HEK293 (cell line): ENCODE measurements at regions not wholly inside any gene's neighbourhood (a gene's known extent, or its start where the extent isn't known, plus 50 kb on each side); places are given as distances from the start of the nearest gene placed in this dataset.

Experiments used
- CTCF ChIA-PET: fragments of 350-600 bp; formaldehyde crosslinking; extraction: SDS; loops from one replicate; lab custom pipeline; 2021; ENCODE audit warnings: antibody characterized with exemption; lab: Yijun Ruan, JAX
- POLR2A ChIA-PET: fragments of 300-600 bp; formaldehyde crosslinking; extraction: SDS; loops from one replicate; lab custom pipeline; 2020; ENCODE audit warnings: antibody characterized with exemption, inconsistent platforms; lab: Yijun Ruan, JAX
- H3K27ac ChIP-seq: fragments of 200-500 bp; sonication (Bioruptor generic); 2 replicates; pipeline ENCODE4 v1.5.1; 2014; ENCODE audit warnings: low read depth, low read length, control low read depth, inconsistent platforms; ENCODE audit errors: extremely low read depth
- H3K36me3 ChIP-seq, 2 experiments: fragments of 200-500 bp in 1 of 2; sonication (Bioruptor generic) in 1 of 2; 1 replicate in 1 of 2; 2 replicates in 1 of 2; pipeline ENCODE4 v1.5.1; 2014 to 2017; ENCODE audit warnings: inconsistent platforms in 2 of 2, low read length in 2 of 2; ENCODE audit not compliant: control insufficient read depth in 2 of 2, insufficient read depth in 1 of 2
- H3K4me1 ChIP-seq: fragments of 200-500 bp; sonication (Bioruptor generic); 2 replicates; pipeline ENCODE4 v1.5.1; 2014; ENCODE audit warnings: mild to moderate bottlenecking, low read length, inconsistent platforms; ENCODE audit not compliant: control insufficient read depth, insufficient read depth
- H3K4me3 ChIP-seq: 2 replicates; pipeline ENCODE4 v1.5.1; 2011; ENCODE audit warnings: low read depth, mild to moderate bottlenecking, control low read depth, low read length, moderate library complexity
- H3K9me3 ChIP-seq: fragments of 200-500 bp; sonication (Bioruptor generic); 2 replicates; pipeline ENCODE4 v1.5.1; 2014; ENCODE audit warnings: low read depth, low read length, inconsistent platforms; ENCODE audit not compliant: control insufficient read depth, insufficient read depth
- HIC1 ChIP-seq: fragments of 450-650 bp; formaldehyde crosslinking; IDR thresholded peaks from 2 replicates; pipeline ENCODE4 v1.5.1; 2016; ENCODE audit warnings: missing biosample characterization, missing genetic modification characterization
- HOXD13 ChIP-seq: sonication (generic); formaldehyde crosslinking; IDR thresholded peaks from 2 replicates; pipeline ENCODE4 v1.8.0; 2022; ENCODE audit warnings: missing genetic modification reagents, borderline replicate concordance
- MEIS1 ChIP-seq: sonication (generic); formaldehyde crosslinking; IDR thresholded peaks from 2 replicates; pipeline ENCODE4 v1.8.1; 2022; ENCODE audit warnings: missing genetic modification reagents, mild to moderate bottlenecking, borderline replicate concordance
- OSR2 ChIP-seq: fragments of 450-650 bp; formaldehyde crosslinking; IDR thresholded peaks from 2 replicates; pipeline ENCODE4 v1.5.1; 2016; ENCODE audit warnings: missing biosample characterization, missing genetic modification characterization
- REST ChIP-seq: fragments of 450-650 bp; formaldehyde crosslinking; IDR thresholded peaks from 2 replicates; pipeline ENCODE4 v1.5.1; 2016; ENCODE audit warnings: missing biosample characterization, missing genetic modification characterization
- ZBTB11 ChIP-seq: fragments of 450-650 bp; formaldehyde crosslinking; conservative IDR thresholded peaks from 2 replicates; pipeline ENCODE4 v1.5.1; 2016; ENCODE audit warnings: low read depth, missing biosample characterization, missing genetic modification characterization
- ZBTB17 ChIP-seq: fragments of 450-650 bp; formaldehyde crosslinking; IDR thresholded peaks from 2 replicates; pipeline ENCODE4 v1.5.1; 2016; ENCODE audit warnings: missing biosample characterization, missing genetic modification characterization
- ZNF132 ChIP-seq: fragments of 450-650 bp; formaldehyde crosslinking; IDR thresholded peaks from 2 replicates; pipeline ENCODE4 v1.5.1; 2017; ENCODE audit warnings: missing biosample characterization, missing genetic modification characterization, borderline replicate concordance
- ZNF157 ChIP-seq: fragments of 450-650 bp; formaldehyde crosslinking; IDR thresholded peaks from 2 replicates; pipeline ENCODE4 v1.5.1; 2016; ENCODE audit warnings: missing biosample characterization, missing genetic modification characterization
- ZNF23 ChIP-seq: fragments of 450-650 bp; formaldehyde crosslinking; IDR thresholded peaks from 2 replicates; pipeline ENCODE4 v1.5.1; 2016; ENCODE audit warnings: missing biosample characterization, missing genetic modification characterization, borderline replicate concordance
- ZNF302 ChIP-seq: fragments of 450-650 bp; formaldehyde crosslinking; IDR thresholded peaks from 2 replicates; pipeline ENCODE4 v1.5.1; 2016; ENCODE audit warnings: missing biosample characterization, missing genetic modification characterization, low read depth
- ZNF426 ChIP-seq: fragments of 450-650 bp; formaldehyde crosslinking; IDR thresholded peaks from 2 replicates; pipeline ENCODE4 v1.5.1; 2017; ENCODE audit warnings: missing biosample characterization, missing genetic modification characterization, mild to moderate bottlenecking, inconsistent platforms, moderate library complexity
- ZNF544 ChIP-seq: fragments of 450-650 bp; formaldehyde crosslinking; IDR thresholded peaks from 2 replicates; pipeline ENCODE4 v1.5.0; 2017; ENCODE audit warnings: missing biosample characterization, missing genetic modification characterization
- ZNF621 ChIP-seq: fragments of 450-650 bp; formaldehyde crosslinking; IDR thresholded peaks from 2 replicates; pipeline ENCODE4 v1.5.1; 2017; ENCODE audit warnings: missing biosample characterization, missing genetic modification characterization
- ZNF776 ChIP-seq: fragments of 450-650 bp; formaldehyde crosslinking; IDR thresholded peaks from 2 replicates; pipeline ENCODE4 v1.5.0; 2017; ENCODE audit warnings: missing biosample characterization, missing genetic modification characterization, borderline replicate concordance
- ZSCAN30 ChIP-seq: fragments of 450-650 bp; IDR thresholded peaks from 2 replicates; pipeline ENCODE4 v1.5.1; 2018; ENCODE audit warnings: missing biosample characterization, mild to moderate bottlenecking, missing genetic modification characterization, moderate library complexity
- ZXDB ChIP-seq: fragments of 450-650 bp; formaldehyde crosslinking; IDR thresholded peaks from 2 replicates; pipeline ENCODE4 v1.5.1; 2016; ENCODE audit warnings: missing biosample characterization, missing genetic modification characterization
- TF ChIP-seq, protein P1 (sequence below): fragments of 450-650 bp; formaldehyde crosslinking; IDR thresholded peaks from 2 replicates; pipeline ENCODE4 v1.5.1; 2016; ENCODE audit warnings: missing biosample characterization, missing genetic modification characterization
- TF ChIP-seq, protein P2 (sequence below): fragments of 450-650 bp; formaldehyde crosslinking; IDR thresholded peaks from 2 replicates; pipeline ENCODE4; 2016; ENCODE audit warnings: missing biosample characterization, missing genetic modification characterization

DNA sequence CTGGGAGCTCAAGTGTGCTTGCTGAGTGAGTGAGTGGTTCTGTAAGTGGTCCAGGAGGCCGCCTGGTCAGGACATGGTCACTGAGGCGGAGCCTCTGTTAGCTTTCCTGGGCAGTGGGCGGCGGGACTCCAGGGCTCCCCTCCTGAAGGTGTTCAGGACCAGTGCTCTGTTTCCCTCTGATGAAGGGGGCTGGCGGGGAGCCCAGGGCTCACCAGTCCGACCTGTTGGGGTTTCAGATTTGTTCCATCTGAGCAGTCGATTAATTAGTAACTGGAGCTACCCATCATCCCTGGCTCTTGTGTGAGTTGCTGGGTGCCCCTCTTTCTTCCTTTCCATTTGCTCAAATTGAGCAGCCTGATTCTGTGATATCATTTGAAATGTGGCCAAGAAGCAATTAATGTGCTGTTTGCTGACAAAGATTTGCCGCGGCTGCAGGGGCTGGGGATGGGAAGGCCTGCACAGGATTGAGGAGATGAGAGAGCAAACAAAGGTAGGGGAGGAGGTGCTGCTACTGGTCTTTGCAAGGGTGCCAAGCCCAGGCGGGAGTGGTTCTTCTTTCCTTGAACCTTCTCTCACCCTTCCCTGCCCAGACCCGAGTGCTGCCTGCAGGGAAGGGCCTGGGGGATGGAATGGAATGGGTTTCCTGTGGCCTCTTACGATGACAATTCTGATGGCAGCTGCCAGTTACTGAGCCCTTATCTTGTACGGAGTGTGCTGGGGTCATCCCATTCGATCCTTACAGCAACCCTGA, 92.8 kb upstream of the PITX1 start (continued):
- TF ChIP-seq, protein P1, sequence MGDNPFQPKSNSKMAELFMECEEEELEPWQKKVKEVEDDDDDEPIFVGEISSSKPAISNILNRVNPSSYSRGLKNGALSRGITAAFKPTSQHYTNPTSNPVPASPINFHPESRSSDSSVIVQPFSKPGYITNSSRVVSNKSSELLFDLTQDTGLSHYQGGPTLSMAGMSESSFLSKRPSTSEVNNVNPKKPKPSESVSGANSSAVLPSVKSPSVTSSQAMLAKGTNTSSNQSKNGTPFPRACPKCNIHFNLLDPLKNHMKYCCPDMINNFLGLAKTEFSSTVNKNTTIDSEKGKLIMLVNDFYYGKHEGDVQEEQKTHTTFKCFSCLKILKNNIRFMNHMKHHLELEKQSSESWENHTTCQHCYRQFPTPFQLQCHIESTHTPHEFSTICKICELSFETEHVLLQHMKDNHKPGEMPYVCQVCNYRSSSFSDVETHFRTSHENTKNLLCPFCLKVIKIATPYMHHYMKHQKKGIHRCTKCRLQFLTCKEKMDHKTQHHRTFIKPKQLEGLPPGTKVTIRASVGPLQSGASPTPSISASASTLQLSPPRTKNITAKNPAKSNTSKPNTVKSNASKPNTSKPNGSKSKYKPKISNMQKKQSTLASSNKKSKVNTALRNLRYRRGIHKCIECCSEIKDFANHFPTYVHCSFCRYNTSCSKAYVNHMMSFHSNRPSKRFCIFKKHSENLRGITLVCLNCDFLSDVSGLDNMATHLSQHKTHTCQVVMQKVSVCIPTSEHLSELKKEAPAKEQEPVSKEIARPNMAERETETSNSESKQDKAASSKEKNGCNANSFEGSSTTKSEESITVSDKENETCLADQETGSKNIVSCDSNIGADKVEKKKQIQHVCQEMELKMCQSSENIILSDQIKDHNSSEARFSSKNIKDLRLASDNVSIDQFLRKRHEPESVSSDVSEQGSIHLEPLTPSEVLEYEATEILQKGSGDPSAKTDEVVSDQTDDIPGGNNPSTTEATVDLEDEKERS (tag by site-specific recombination): no peak
- no peak for TF ChIP-seq ZBTB11
- TF ChIP-seq OSR2 (tag by site-specific recombination): peak; percentile 53; the same call in 1 of the 2 replicates
- no peak for TF ChIP-seq ZNF132
- TF ChIP-seq, all 188 proteins: peak for 3

GRCh38 chr5:135124724-135125123, 90.7 kb upstream of the PITX1 start:
- Histone ChIP-seq H3K9me3 (no peaks in the 10 kb centered on the region), H3K36me3 (no peaks in the 10 kb centered on the region), H3K27ac (no peak overlapping the region), H3K4me3 (no peak overlapping the region), H3K4me1 (0 out of 2 replicates have a peak, but pooled peaks cover 3% of the 10 kb centered on the region)
- POLR2A ChIA-PET: no interaction called here
- no peak for TF ChIP-seq ZSCAN30 (tag by site-specific recombination)
- no peak for TF ChIP-seq REST (tag by site-specific recombination)
- CTCF ChIA-PET: no interaction called here

DNA sequence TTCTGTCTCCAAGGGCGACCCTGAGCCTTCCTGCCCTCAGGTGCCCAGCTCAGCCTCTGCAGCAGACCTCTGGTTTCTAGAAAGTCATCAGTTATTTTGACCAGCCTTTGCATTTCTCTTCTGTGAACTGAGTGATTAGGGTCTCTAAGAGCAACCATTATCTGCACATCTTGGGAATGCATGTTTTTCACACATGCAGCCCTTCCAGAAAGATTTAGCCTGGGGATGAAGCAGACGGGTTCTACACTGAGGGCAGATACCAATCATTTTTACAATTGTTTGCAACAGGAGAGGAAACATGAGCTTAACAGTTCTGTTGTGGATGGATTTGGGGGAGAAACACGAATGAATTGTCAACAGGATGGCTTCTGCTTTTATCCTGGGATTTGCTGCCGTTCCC, 90.1 kb upstream of the PITX1 start:
- ChIA-PET CTCF (interaction anchor here (1.0 kb wide), 1 partner anchor 81 kb away, joined by 3 read pairs; no protein-coding TSS in a partner anchor), POLR2A (no interaction called here)
- 0 out of 2 replicates have a peak, but pooled peaks cover 3% of the 10 kb centered on the region for H3K4me1 ChIP-seq
- H3K27ac ChIP-seq: no peak overlapping the region
- no peak overlapping the region for H3K4me3 ChIP-seq
- no peaks in the 10 kb centered on the region for H3K9me3 ChIP-seq
- no peaks in the 10 kb centered on the region for H3K36me3 ChIP-seq
- TF ChIP-seq ZNF776: no peak
- no peak for TF ChIP-seq ZNF544 (tag by site-specific recombination)
- TF ChIP-seq MEIS1 (CRISPR knock-in tag): no peak
- no peak for TF ChIP-seq ZBTB17 (tag by site-specific recombination)
- TF ChIP-seq ZNF621 (tag by site-specific recombination): no peak
- no peak for TF ChIP-seq ZNF426 (tag by site-specific recombination)
- TF ChIP-seq ZXDB (tag by site-specific recombination): no peak
- no peak for TF ChIP-seq OSR2 (tag by site-specific recombination)
- TF ChIP-seq, protein P2, sequence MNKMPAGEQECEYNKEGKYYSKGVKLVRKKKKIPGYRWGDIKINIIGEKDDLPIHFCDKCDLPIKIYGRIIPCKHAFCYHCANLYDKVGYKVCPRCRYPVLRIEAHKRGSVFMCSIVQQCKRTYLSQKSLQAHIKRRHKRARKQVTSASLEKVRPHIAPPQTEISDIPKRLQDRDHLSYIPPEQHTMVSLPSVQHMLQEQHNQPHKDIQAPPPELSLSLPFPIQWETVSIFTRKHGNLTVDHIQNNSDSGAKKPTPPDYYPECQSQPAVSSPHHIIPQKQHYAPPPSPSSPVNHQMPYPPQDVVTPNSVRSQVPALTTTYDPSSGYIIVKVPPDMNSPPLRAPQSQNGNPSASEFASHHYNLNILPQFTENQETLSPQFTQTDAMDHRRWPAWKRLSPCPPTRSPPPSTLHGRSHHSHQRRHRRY (tag by site-specific recombination): no peak
- TF ChIP-seq HOXD13 (CRISPR knock-in tag): no peak
- no peak for TF ChIP-seq ZNF157
- TF ChIP-seq HIC1 (tag by site-specific recombination): no peak
- no peak for TF ChIP-seq ZNF302 (tag by site-specific recombination)
- TF ChIP-seq ZNF23 (tag by site-specific recombination): no peak
